HFF-Myc (cell line): ENCODE measurements at regions not wholly inside any gene's neighbourhood (a gene's known extent, or its start where the extent isn't known, plus 50 kb on each side); places are given as distances from the start of the nearest gene placed in this dataset.

ENCODE experiments used
- DNase-seq: peaks from one replicate; pipeline ENCODE4 v3.0.0-alpha.2; 2011; ENCODE audit warnings: low read depth; ENCODE audit errors: extremely low read depth
- H3K4me3 ChIP-seq: replicated peaks from 2 replicates; pipeline ENCODE4 v1.5.1; 2011; ENCODE audit warnings: low read depth, mild to moderate bottlenecking, control low read depth, low read length
- CTCF ChIP-seq: IDR thresholded peaks from 2 replicates; pipeline ENCODE4 v1.5.1; 2012; ENCODE audit warnings: mild to moderate bottlenecking, low read depth, low read length, control low read depth; ENCODE audit errors: missing control alignments

- no peak for DNase-seq
- H3K4me3 ChIP-seq: no peak overlapping the region
- TF ChIP-seq CTCF: no peak
Measured at GRCh38 chr2:184524551-184525382, 73.6 kb upstream of the ZNF804A start.

- no peak overlapping the region for H3K4me3 ChIP-seq
- TF ChIP-seq CTCF: no peak
- no peak for DNase-seq
Measured at GRCh38 chr2:184527058-184527457, 71.3 kb upstream of the ZNF804A start.

- DNase-seq: no peak
- H3K4me3 ChIP-seq: no peak overlapping the region
- no peak for TF ChIP-seq CTCF
Measured at GRCh38 chr2:184528119-184528518, 70.2 kb upstream of the ZNF804A start.

GRCh38 chr2:184530239-184530638 is 68.1 kb upstream of the ZNF804A start:
- TF ChIP-seq CTCF: no peak
- H3K4me3 ChIP-seq: no peak overlapping the region
- DNase-seq: no peak

GRCh38 chr2:184530959-184531358 is 67.4 kb upstream of the ZNF804A start:
- no peak overlapping the region for H3K4me3 ChIP-seq
- no peak for DNase-seq
- no peak for TF ChIP-seq CTCF

- no peak overlapping the region for H3K4me3 ChIP-seq
- no peak for TF ChIP-seq CTCF
- no peak for DNase-seq
Measured at GRCh38 chr2:184532551-184532950, 65.8 kb upstream of the ZNF804A start.

GRCh38 chr2:184534986-184535385 is 63.3 kb upstream of the ZNF804A start:
- no peak for DNase-seq
- H3K4me3 ChIP-seq: no peak overlapping the region
- TF ChIP-seq CTCF: no peak
